GM10266 (cell line): ENCODE measurements at regions not wholly inside any gene's neighbourhood (a gene's known extent, or its start where the extent isn't known, plus 50 kb on each side); places are given as distances from the start of the nearest gene placed in this dataset.

Experiments
- DNase-seq: peaks from one replicate; pipeline ENCODE4 v3.0.0; 2012; ENCODE audit errors: extremely low spot score
- TF ChIP-seq, protein P1 (sequence below): IDR thresholded peaks from 2 replicates; pipeline ENCODE4 v1.5.1; 2012; ENCODE audit warnings: mild to moderate bottlenecking, low read depth; ENCODE audit not compliant: control insufficient read depth, insufficient read depth; ENCODE audit errors: missing control alignments

DNA sequence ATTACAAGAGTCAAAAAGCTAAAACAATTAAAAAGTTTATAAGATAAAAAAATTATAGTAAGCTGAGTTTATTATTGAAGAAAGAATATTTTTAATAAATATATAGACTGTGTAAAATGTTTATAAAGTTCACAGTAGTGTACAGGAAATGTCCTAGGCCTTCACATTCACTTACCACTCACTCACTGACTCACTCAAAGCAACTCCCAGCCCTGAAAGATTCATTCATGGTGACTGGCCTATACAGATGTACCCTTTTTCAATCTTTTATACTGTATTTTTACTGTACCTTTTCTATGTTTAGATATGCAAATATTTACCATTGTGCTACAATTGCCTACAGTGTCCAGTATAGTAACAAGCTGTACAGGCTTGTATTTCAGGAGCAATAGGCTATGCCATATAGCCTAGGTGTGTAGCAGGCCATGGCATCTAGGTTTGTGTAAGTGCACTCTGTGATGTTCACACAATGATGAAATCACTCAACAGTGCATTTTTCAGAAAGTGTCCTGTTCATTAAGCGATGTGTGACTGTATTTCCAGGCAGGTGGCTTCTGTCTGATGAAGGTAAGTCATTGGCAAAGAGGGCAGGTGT, 130.2 kb downstream of the BTBD3 start:
- TF ChIP-seq, protein P1, sequence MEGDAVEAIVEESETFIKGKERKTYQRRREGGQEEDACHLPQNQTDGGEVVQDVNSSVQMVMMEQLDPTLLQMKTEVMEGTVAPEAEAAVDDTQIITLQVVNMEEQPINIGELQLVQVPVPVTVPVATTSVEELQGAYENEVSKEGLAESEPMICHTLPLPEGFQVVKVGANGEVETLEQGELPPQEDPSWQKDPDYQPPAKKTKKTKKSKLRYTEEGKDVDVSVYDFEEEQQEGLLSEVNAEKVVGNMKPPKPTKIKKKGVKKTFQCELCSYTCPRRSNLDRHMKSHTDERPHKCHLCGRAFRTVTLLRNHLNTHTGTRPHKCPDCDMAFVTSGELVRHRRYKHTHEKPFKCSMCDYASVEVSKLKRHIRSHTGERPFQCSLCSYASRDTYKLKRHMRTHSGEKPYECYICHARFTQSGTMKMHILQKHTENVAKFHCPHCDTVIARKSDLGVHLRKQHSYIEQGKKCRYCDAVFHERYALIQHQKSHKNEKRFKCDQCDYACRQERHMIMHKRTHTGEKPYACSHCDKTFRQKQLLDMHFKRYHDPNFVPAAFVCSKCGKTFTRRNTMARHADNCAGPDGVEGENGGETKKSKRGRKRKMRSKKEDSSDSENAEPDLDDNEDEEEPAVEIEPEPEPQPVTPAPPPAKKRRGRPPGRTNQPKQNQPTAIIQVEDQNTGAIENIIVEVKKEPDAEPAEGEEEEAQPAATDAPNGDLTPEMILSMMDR, result no peak
- DNase-seq, result no peak

GRCh38 chr20:12049125-12049524, 131.4 kb downstream of the BTBD3 start:
- DNase-seq, result no peak
- TF ChIP-seq, protein P1, result no peak

- DNase-seq, result no peak
- TF ChIP-seq, protein P1, result no peak
These were observed 133.8 kb downstream of the BTBD3 start for GRCh38 chr20:12051206-12052163.

GRCh38 chr20:12053353-12053752, 135.7 kb downstream of the BTBD3 start:
- DNase-seq, result no peak
- TF ChIP-seq, protein P1, result no peak

DNA sequence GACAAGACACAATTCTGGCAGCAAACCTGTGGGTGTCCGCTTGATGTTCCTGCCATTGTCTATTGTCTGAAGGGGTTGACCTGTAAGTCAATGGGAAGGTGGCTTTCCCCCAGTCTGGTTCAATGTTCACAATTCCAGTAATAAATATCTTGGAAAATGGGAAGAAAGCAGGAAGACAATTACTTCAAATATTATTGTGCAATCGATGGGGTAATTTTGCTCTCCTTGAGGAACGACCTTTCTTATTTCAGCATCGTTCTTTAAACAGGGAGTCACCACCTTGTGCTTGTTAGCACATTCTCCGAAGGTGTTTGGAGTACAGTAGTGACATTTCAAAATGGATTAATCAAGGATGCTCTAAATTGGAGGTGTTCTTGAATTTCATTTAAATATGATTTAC, 136.9 kb downstream of the BTBD3 start:
- DNase-seq, result no peak
- TF ChIP-seq, protein P1, result no peak

- TF ChIP-seq, protein P1, result no peak
- no peak for DNase-seq
These were observed 137.5 kb downstream of the BTBD3 start for GRCh38 chr20:12055161-12055560.

DNA sequence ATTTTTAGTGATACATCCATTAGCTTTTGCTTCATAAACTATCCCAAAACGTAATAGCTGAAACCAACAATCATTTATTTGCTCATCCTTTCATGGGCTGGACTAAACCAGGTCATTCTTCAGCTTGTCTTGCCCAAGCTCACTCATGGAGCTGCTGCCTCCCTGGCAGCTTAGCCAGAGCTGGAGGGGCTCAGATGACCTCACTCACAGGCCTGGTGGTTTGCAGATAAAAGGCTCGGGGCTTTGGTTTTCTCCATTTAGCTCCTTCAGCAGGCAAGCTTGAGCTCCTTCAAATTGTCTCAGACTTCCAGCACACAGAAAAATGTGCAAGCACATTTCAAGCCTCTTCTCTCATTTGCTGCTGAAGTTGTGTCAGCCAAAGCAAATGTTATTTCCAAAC, 139.1 kb downstream of the BTBD3 start:
- DNase-seq, result no peak

More for the DNA sequence above, 139.1 kb downstream of the BTBD3 start:
- TF ChIP-seq, protein P1, result no peak
